ENCODE measurements at regions not wholly inside any gene's neighbourhood (a gene's known extent, or its start where the extent isn't known, plus 50 kb on each side); places are given as distances from the start of the nearest gene placed in this dataset.
A peak's percentile ranks its signal among the peaks of the same experiment; 100 is the strongest.

- DNase-seq = no peak
These were observed 205.5 kb downstream of the UBE2E3 start for GRCh38 chr2:181185948-181186347.

GRCh38 chr2:181188605-181189004 is 208.2 kb downstream of the UBE2E3 start:
- no peak for DNase-seq

DNA sequence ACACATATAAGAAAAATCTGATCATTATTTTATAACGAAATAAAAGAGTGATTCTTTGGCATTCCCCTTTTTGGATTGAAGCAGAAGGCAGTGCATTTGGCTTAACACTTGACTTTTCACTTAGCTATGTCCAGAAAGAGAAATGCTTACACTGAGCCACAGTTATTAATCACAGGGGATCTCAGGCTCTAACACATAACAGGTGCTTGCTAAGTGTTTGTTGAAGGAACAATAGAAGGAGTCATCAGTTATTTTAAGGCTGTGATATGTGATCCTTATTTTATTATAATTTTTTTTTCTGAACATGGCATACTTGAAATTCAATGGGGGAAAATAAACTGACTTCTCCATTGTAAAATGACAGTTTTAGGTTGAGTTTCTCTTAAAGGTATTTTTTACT is 209.5 kb downstream of the UBE2E3 start:
- DNase-seq = no peak

- DNase-seq = no peak
These were observed 210.3 kb downstream of the UBE2E3 start for GRCh38 chr2:181190711-181191110.

- no peak for DNase-seq
These were observed 213.1 kb downstream of the UBE2E3 start for GRCh38 chr2:181193550-181193949.

GRCh38 chr2:181196401-181196800 is 216.0 kb downstream of the UBE2E3 start:
- no peak for DNase-seq

DNA sequence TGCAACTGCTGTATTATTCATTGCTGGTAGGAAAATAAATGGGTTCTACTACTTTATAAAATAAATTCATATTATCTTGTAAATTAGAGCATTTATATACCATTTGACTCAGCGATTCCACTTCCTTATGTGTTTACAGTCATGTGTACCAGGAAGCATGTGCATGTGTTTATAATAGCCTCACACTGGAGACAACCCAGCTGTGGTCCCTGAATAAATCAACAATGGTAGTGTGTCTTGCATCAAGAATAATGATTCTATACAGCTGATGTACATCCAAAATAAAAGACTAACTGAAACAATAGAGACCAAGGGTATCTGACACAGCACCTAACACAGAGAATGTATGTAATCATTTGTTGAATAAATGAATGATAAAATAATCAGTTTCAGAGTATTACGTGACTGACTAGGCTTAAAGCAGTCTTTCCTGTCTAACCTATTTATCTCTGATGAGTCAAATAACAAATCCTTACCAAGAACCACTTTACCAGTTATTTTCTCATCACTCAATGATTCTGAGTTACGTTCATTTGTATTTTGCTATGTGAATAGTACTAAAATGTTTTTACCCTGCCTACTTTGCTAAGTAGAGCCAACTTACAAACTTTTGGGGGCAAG is 216.8 kb downstream of the UBE2E3 start:
- DNase-seq = no peak

- DNase-seq = no peak
These were observed 217.9 kb downstream of the UBE2E3 start for GRCh38 chr2:181198183-181198864.

GRCh38 chr2:181203412-181203811 is 223.0 kb downstream of the UBE2E3 start:
- no peak for DNase-seq

GRCh38 chr2:181203916-181204315 is 223.5 kb downstream of the UBE2E3 start:
- DNase-seq = no peak

GRCh38 chr2:181218401-181218821 is 238.0 kb downstream of the UBE2E3 start:
- no peak for DNase-seq

- no peak for DNase-seq
These were observed 234.0 kb upstream of the ITGA4 start for GRCh38 chr2:181223234-181223633.

GRCh38 chr2:181224866-181225265 is 232.3 kb upstream of the ITGA4 start:
- no peak for DNase-seq

DNA sequence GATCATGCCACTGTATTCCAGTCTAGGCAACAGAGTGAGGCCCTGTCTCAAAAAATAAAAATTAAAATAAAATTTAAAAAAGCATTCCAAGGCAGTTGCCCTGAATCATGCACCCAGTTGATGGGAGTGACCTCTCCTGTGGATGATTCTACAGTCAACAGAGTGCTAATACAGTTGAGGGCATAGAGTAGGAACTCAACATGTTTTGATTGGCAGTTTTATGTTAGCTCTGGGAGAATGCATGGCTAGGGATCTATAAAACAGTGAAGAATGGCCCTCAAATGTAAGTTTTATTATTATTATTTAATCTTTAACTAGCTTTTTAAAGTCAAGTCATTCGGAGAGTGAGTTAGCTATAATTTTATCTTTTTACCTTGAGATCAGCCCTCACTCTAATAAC is 228.5 kb upstream of the ITGA4 start:
- no peak for DNase-seq

- no peak for DNase-seq
These were observed 226.0 kb upstream of the ITGA4 start for GRCh38 chr2:181231151-181231550.

DNA sequence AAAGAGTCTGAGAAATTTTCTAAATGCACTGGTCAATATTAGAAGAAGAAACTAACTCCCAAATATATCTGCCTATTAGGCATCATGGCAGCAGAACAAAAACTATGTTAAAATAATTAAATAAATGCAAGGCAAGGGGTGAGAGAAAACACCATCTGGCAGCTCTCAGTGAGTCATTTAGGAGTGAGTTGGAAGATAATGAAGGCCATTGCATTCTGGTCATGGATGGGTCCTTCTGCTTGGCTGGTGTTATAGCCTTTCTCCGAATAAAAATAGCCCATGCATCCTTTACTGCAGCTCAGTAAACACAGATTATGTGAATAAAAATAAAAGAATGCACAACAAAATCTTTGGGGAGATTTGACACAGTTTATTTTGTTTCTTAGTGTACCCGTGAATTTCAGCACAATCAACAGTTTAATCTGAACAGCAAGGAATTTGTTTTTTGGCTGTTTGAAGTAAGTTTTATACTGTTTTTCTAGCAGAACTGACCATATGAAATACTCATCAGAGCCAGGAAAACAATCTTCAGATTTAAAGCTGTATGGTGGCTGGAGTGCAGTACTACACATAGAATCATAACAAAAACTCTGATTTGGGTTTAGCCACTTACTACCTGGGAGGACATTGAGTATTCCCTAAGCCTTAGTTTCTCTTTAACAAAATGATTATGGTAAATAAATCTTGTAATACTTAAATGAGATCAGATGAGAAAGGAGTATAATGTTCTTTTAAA is 225.1 kb upstream of the ITGA4 start:
- peak in 1 of 58 donors; percentile 0 for DNase-seq

- DNase-seq = no peak
These were observed 222.7 kb upstream of the ITGA4 start for GRCh38 chr2:181234487-181234891.

DNA sequence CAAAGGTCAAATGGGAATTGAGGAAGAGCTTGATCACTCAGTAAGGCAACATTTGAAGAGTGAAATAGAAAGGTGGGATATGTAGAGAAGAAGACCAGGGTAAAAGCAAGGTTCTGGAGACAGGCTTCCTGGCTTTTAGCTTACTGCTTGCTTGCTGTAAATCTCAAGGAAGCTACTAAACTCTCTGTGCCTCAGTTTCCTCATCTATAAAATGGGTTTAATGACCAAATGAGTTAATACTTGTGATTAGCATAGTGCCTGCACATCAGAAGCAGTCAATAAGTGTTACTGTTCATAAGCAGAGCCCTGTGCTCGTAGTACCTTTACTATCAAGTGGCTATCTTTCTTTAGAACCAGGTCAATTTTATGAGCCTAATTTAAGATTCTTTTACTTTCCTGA is 222.2 kb upstream of the ITGA4 start:
- no peak for DNase-seq

GRCh38 chr2:181235683-181236459 is 221.3 kb upstream of the ITGA4 start:
- no peak for DNase-seq

DNA sequence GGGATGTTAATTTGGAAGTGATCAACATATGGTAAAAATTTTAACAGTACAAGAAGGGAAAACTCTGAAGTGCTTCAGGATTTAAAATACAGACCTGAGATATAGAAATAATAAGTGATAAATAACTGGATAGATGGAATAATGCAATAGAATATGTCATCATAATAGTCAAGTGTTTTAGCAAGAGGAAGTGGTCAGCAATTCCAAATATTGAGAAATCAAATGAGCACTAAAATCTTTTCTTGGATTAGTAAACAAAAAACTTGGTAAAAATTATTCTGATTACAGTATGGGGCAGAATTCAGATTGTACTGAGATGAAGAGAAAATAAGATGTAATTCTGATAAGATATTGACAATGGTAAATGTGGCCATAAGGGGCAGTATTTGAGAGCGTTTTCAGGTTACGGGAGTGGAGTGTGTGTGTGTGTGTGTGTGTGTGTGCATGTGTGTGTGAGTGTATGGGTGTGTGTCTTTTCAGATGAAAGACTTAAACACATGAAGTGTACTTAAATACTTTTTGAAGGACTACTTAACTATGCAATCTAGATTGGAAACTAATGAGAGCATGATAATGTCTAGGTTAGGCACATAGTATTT is 217.9 kb upstream of the ITGA4 start:
- no peak for DNase-seq

DNA sequence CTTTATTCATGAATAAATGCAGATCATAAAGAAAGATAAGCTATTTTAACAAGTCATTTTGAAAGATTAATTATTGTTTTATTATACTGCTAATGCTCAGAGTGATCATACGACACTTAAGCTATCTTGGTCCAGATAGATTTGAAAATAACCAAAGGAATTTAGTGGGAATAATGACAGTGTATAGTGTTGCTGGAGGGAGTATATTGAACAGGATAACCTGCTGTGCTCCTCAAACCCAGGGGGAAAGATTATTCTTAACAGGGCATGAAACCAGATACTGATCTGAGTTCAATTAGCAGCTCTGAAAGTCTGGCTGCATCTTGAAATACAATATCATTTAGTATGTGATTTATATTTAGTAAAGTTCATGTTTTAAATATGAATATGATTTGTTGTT is 216.3 kb upstream of the ITGA4 start:
- no peak for DNase-seq

All from anterior cingulate cortex (tissue), 58 donors.